Lower lobe of right lung (tissue), 2 donors: ENCODE measurements at regions not wholly inside any gene's neighbourhood (a gene's known extent, or its start where the extent isn't known, plus 50 kb on each side); places are given as distances from the start of the nearest gene placed in this dataset.
"Not testable (repeated sequence)": the region's sequence is repeated elsewhere in the genome, so short reads cannot be mapped to it uniquely, and the experiment has no call there.

Experiments used
- ATAC-seq, 2 donors: fragments of 200-7000 bp; cut with Tn5 transposase; one replicate each; pipeline ENCODE4 v1.9.1; 2020 to 2022; ENCODE audit warnings: mild to moderate bottlenecking in 2 of 2, moderate library complexity in 2 of 2
- DNase-seq: peaks from one replicate; pipeline ENCODE4 v3.0.0-alpha.2; 2020
- H3K27ac ChIP-seq: fragments of 200-600 bp; one replicate; pipeline ENCODE4 v1.8.0; 2022
- H3K27me3 ChIP-seq: fragments of 200-600 bp; one replicate; pipeline ENCODE4 v1.8.0; 2022; ENCODE audit warnings: low read depth
- H3K36me3 ChIP-seq: fragments of 200-600 bp; one replicate; pipeline ENCODE4 v1.8.0; 2022; ENCODE audit warnings: mild to moderate bottlenecking
- H3K4me1 ChIP-seq: fragments of 200-600 bp; one replicate; pipeline ENCODE4 v1.8.0; 2022
- H3K4me3 ChIP-seq: fragments of 200-600 bp; one replicate; pipeline ENCODE4 v1.8.0; 2022; ENCODE audit warnings: mild to moderate bottlenecking
- H3K9me3 ChIP-seq: fragments of 200-600 bp; one replicate; pipeline ENCODE4 v1.8.0; 2022
- CTCF ChIP-seq: fragments of 200-600 bp; IDR thresholded peaks from one replicate; pipeline ENCODE4 v1.8.0; 2022; ENCODE audit warnings: antibody characterized with exemption, mild to moderate bottlenecking
- intact Hi-C: fragments of 100-400 bp; cut with DNase I; formaldehyde crosslinking; loops from one replicate; pipeline ENCODE4 v1.11.0; 2022
- donor health status: DM: no; HTN: yes; CAD: no; lungs with severe emphysema.

GRCh38 chr13:86253497-86253896 is 454.3 kb upstream of the SLITRK6 start:
- H3K4me3 ChIP-seq, H3K4me1 ChIP-seq, intact Hi-C loops, DNase-seq, ATAC-seq, H3K27ac ChIP-seq, H3K36me3 ChIP-seq, H3K27me3 ChIP-seq, H3K9me3 ChIP-seq: not testable (repeated sequence)

- intact Hi-C loops, H3K4me3 ChIP-seq, H3K27me3 ChIP-seq, H3K27ac ChIP-seq, H3K36me3 ChIP-seq, DNase-seq, H3K4me1 ChIP-seq, ATAC-seq, H3K9me3 ChIP-seq: not testable (repeated sequence)
Observed at GRCh38 chr13:86255820-86256219, 456.6 kb upstream of the SLITRK6 start.

GRCh38 chr13:86269511-86269910 is 470.3 kb upstream of the SLITRK6 start:
- TF ChIP-seq CTCF, result no peak
- no peak overlapping the region for H3K27ac ChIP-seq
- H3K4me3 ChIP-seq, result no peak overlapping the region
- ATAC-seq (no peak), DNase-seq (no peak)
- no peaks in the 10 kb centered on the region for H3K4me1 ChIP-seq
- no peaks in the 10 kb centered on the region for H3K36me3 ChIP-seq
- H3K27me3 ChIP-seq, result no peaks in the 10 kb centered on the region
- no peaks in the 10 kb centered on the region for H3K9me3 ChIP-seq
- intact Hi-C loops, result no loop called here

- no peak for DNase-seq
- no peak overlapping the region for H3K27ac ChIP-seq
- no peak for TF ChIP-seq CTCF
- H3K27me3 ChIP-seq, result no peaks in the 10 kb centered on the region
- no peaks in the 10 kb centered on the region for H3K36me3 ChIP-seq
- H3K9me3 ChIP-seq, result no peaks in the 10 kb centered on the region
- no peak for ATAC-seq
- H3K4me3 ChIP-seq, result no peak overlapping the region
- intact Hi-C loops, result no loop called here
- no peaks in the 10 kb centered on the region for H3K4me1 ChIP-seq
Observed at GRCh38 chr13:86282442-86282841, 483.2 kb upstream of the SLITRK6 start.

GRCh38 chr13:86283031-86283430 is 483.8 kb upstream of the SLITRK6 start:
- DNase-seq, result no peak
- H3K9me3 ChIP-seq, result no peaks in the 10 kb centered on the region
- H3K36me3 ChIP-seq, result no peaks in the 10 kb centered on the region
- intact Hi-C loops, result no loop called here
- H3K4me3 ChIP-seq, result no peak overlapping the region
- no peak for TF ChIP-seq CTCF
- no peak for ATAC-seq
- no peak overlapping the region for H3K27ac ChIP-seq
- H3K4me1 ChIP-seq, result no peaks in the 10 kb centered on the region
- no peaks in the 10 kb centered on the region for H3K27me3 ChIP-seq

- no peaks in the 10 kb centered on the region for H3K36me3 ChIP-seq
- TF ChIP-seq CTCF, result no peak
- no peak overlapping the region for H3K4me3 ChIP-seq
- no peaks in the 10 kb centered on the region for H3K9me3 ChIP-seq
- H3K27ac ChIP-seq, result no peak overlapping the region
- no peak for DNase-seq
- intact Hi-C loops, result no loop called here
- no peaks in the 10 kb centered on the region for H3K27me3 ChIP-seq
- no peak for ATAC-seq
- no peaks in the 10 kb centered on the region for H3K4me1 ChIP-seq
Observed at GRCh38 chr13:86298725-86299124, 499.5 kb upstream of the SLITRK6 start.

- Histone ChIP-seq H3K27ac (no peak overlapping the region), H3K27me3 (no peaks in the 10 kb centered on the region), H3K4me1 (no peaks in the 10 kb centered on the region), H3K36me3 (no peaks in the 10 kb centered on the region), H3K9me3 (no peaks in the 10 kb centered on the region), H3K4me3 (no peak overlapping the region)
- DNase-seq (no peak), ATAC-seq (no peak)
- TF ChIP-seq CTCF, result no peak
- intact Hi-C loops, result no loop called here
Observed at GRCh38 chr13:86299128-86299527, 499.9 kb upstream of the SLITRK6 start.
